ENCODE measurements at regions not wholly inside any gene's neighbourhood (a gene's known extent, or its start where the extent isn't known, plus 50 kb on each side); places are given as distances from the start of the nearest gene placed in this dataset.

DNA sequence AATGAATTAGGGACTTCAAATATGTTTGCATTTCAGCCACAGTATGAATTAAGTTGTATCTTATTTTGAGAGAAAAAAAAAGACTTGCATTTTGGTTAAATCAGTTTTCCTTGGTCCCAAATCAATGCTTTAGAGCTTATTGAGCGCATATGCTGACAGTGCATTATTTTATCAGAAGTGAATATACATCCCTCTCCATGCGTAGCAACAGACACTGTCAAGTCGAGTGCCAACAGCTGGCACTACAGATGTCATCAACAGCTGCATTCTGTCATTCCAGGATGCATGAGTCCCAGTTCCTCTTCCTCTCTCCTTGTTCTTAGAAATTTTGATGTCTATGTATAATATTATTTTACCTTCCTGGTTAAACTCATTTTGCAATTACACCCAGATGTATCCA, 156.1 kb upstream of the FOXB1 start:
- Histone ChIP-seq H3K4me1 (ENCODE audit: low read depth, poor library complexity, severe bottlenecking) (no peaks in the 10 kb centered on the region), H3K79me2 (ENCODE audit: insufficient read depth, low read depth) (no peaks in the 10 kb centered on the region), H3K27ac (no peak overlapping the region), H3K4me3 (IDR thresholded peaks at IDR 0.05; ENCODE audit: insufficient read depth, low read depth, low read length) (no peak overlapping the region), H2AFZ (ENCODE audit: low read depth) (no peak overlapping the region), H3K9ac (no peak overlapping the region), H3K4me2 (no peak overlapping the region), H3K27me3 (ENCODE audit: insufficient read depth, low read depth) (no peaks in the 10 kb centered on the region), H4K20me1 (ENCODE audit: insufficient read depth) (no peaks in the 10 kb centered on the region), H3K36me3 (ENCODE audit: insufficient read depth) (no peaks in the 10 kb centered on the region)
- TF ChIP-seq, protein P1, sequence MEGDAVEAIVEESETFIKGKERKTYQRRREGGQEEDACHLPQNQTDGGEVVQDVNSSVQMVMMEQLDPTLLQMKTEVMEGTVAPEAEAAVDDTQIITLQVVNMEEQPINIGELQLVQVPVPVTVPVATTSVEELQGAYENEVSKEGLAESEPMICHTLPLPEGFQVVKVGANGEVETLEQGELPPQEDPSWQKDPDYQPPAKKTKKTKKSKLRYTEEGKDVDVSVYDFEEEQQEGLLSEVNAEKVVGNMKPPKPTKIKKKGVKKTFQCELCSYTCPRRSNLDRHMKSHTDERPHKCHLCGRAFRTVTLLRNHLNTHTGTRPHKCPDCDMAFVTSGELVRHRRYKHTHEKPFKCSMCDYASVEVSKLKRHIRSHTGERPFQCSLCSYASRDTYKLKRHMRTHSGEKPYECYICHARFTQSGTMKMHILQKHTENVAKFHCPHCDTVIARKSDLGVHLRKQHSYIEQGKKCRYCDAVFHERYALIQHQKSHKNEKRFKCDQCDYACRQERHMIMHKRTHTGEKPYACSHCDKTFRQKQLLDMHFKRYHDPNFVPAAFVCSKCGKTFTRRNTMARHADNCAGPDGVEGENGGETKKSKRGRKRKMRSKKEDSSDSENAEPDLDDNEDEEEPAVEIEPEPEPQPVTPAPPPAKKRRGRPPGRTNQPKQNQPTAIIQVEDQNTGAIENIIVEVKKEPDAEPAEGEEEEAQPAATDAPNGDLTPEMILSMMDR (conservative IDR thresholded peaks at IDR 0.05; ENCODE audit: low read depth, low read length): no peak

DNA sequence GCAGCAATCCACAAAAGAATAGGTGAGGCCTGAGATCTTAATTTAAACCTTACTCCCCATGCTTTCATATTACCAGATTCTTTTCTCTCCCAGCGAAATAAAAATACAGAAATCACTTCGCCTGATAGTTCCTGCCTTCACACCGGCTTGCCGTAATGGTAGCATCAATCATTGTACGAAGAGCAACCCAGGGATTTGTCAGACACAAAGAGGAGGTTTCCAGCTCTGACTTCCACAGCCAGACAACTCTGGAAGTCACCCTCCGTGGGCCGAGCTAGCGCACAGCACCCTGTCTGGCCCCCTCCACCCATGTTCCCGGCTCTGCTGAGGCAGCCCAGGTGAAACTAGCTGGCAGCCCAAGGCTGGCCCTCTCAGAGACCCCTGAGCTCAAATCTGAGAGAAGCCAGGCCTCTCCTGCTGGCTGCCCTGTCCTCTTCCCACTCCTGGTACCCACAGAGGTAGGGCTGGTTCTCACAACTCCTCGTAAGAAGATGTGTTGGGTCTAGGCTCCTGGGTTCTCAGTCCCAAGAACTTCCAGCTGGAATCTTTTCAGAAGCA, 156.9 kb upstream of the BNIP2 start:
- H3K9ac ChIP-seq: no peak overlapping the region
- no peak overlapping the region for H3K27ac ChIP-seq
- no peaks in the 10 kb centered on the region for H4K20me1 ChIP-seq (ENCODE audit: insufficient read depth)
- TF ChIP-seq, protein P1 (conservative IDR thresholded peaks at IDR 0.05; ENCODE audit: low read depth, low read length): no peak
- no peaks in the 10 kb centered on the region for H3K79me2 ChIP-seq (ENCODE audit: insufficient read depth, low read depth)
- H3K4me3 ChIP-seq (IDR thresholded peaks at IDR 0.05; ENCODE audit: insufficient read depth, low read depth, low read length): no peak overlapping the region
- H2AFZ ChIP-seq (ENCODE audit: low read depth): no peak overlapping the region
- no peaks in the 10 kb centered on the region for H3K36me3 ChIP-seq (ENCODE audit: insufficient read depth)
- no peaks in the 10 kb centered on the region for H3K27me3 ChIP-seq (ENCODE audit: insufficient read depth, low read depth)
- no peak overlapping the region for H3K4me2 ChIP-seq
- H3K4me1 ChIP-seq (ENCODE audit: low read depth, poor library complexity, severe bottlenecking): no peaks in the 10 kb centered on the region

DNA sequence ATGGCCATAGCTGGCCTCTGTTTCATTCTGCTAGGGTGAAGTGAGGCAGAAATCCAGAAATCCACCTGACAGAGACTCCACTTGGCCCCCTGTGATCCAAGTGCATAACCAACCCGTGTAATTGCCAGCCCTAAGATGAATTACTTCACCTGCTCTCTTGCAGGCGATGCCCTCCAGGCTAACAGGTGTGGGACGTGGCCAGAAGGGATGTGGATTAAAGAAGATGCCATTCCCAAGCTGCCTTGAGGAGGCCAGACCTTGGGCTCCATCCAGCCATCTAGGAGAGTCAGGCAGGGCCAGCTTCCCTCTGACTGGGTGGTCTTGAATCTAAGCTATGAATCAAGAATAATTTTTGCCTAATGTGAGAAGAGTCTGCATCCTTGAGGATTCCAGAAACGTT, 154.5 kb upstream of the BNIP2 start:
- Histone ChIP-seq H3K36me3 (ENCODE audit: insufficient read depth) (no peaks in the 10 kb centered on the region), H3K4me3 (IDR thresholded peaks at IDR 0.05; ENCODE audit: insufficient read depth, low read depth, low read length) (no peak overlapping the region), H3K27me3 (ENCODE audit: insufficient read depth, low read depth) (no peaks in the 10 kb centered on the region)

GRCh38 chr15:59841036-59841435, 151.9 kb upstream of the BNIP2 start:
- TF ChIP-seq, protein P1 (conservative IDR thresholded peaks at IDR 0.05; ENCODE audit: low read depth, low read length): no peak
- H3K4me2 ChIP-seq: no peak overlapping the region
- H3K27ac ChIP-seq: no peak overlapping the region
- H3K36me3 ChIP-seq (ENCODE audit: insufficient read depth): no peaks in the 10 kb centered on the region
- no peaks in the 10 kb centered on the region for H3K79me2 ChIP-seq (ENCODE audit: insufficient read depth, low read depth)
- no peak overlapping the region for H3K9ac ChIP-seq
- H3K27me3 ChIP-seq (ENCODE audit: insufficient read depth, low read depth): no peaks in the 10 kb centered on the region
- no peak overlapping the region for H2AFZ ChIP-seq (ENCODE audit: low read depth)
- no peak overlapping the region for H3K4me3 ChIP-seq (IDR thresholded peaks at IDR 0.05; ENCODE audit: insufficient read depth, low read depth, low read length)
- H3K4me1 ChIP-seq (ENCODE audit: low read depth, poor library complexity, severe bottlenecking): no peaks in the 10 kb centered on the region
- no peaks in the 10 kb centered on the region for H4K20me1 ChIP-seq (ENCODE audit: insufficient read depth)

More for the DNA sequence above, 154.5 kb upstream of the BNIP2 start:
- Histone ChIP-seq H3K4me2 (no peak overlapping the region), H3K27ac (no peak overlapping the region), H3K4me1 (ENCODE audit: low read depth, poor library complexity, severe bottlenecking) (no peaks in the 10 kb centered on the region), H4K20me1 (ENCODE audit: insufficient read depth) (no peaks in the 10 kb centered on the region), H3K79me2 (ENCODE audit: insufficient read depth, low read depth) (no peaks in the 10 kb centered on the region), H3K9ac (no peak overlapping the region), H2AFZ (ENCODE audit: low read depth) (no peak overlapping the region)
- TF ChIP-seq, protein P1 (conservative IDR thresholded peaks at IDR 0.05; ENCODE audit: low read depth, low read length): no peak
